ENCODE measurements at regions not wholly inside any gene's neighbourhood (a gene's known extent, or its start where the extent isn't known, plus 50 kb on each side); places are given as distances from the start of the nearest gene placed in this dataset.

- TF ChIP-seq CTCF (IDR thresholded peaks at IDR 0.05) (no peak), POLR2A (IDR thresholded peaks at IDR 0.05) (no peak)
These were observed 92.5 kb upstream of the CD55 start for GRCh38 chr1:207228987-207229386.

Measured in Peyer's patch (tissue), 4 donors.